ENCODE measurements at regions not wholly inside any gene's neighbourhood (a gene's known extent, or its start where the extent isn't known, plus 50 kb on each side); places are given as distances from the start of the nearest gene placed in this dataset.

- 46 to 63% (median 48%) methylated on average over 3 of the region's 3 CpGs for WGBS, 5 donors
- Histone ChIP-seq H3K4me1 (no peaks in the 10 kb centered on the region), H3K4me3 (no peak overlapping the region), H3K27me3 (replicated peaks in 1 of 7) (no peaks in the 10 kb centered on the region), H3K9me3 (no peaks in the 10 kb centered on the region), H3K27ac (no peak overlapping the region), H3K36me3 (no peaks in the 10 kb centered on the region)
- no peak for DNase-seq
- TF ChIP-seq POLR2A (IDR thresholded peaks at IDR 0.05): no peak
- no peak for TF ChIP-seq POLR2AphosphoS5 (IDR thresholded peaks at IDR 0.05)
- no peak for TF ChIP-seq CTCF (IDR thresholded peaks at IDR 0.05 in 8 of 11, conservative IDR thresholded peaks at IDR 0.05 in 3 of 11)
- intact Hi-C loops (cut with DNase I; ENCODE audit: low total_unique reads): no loop called here
These were observed 150.1 kb downstream of the C12orf50 start for GRCh38 chr12:87879141-87879540.

GRCh38 chr12:87870493-87871460 lies 158.4 kb downstream of the C12orf50 start:
- no peak overlapping the region for H3K27ac ChIP-seq
- no peak overlapping the region for H3K4me3 ChIP-seq
- intact Hi-C loops (cut with DNase I; ENCODE audit: low total_unique reads): no loop called here
- no peaks in the 10 kb centered on the region for H3K36me3 ChIP-seq
- no peaks in the 10 kb centered on the region for H3K27me3 ChIP-seq (replicated peaks in 1 of 7)
- no peak for DNase-seq
- TF ChIP-seq POLR2AphosphoS5 (IDR thresholded peaks at IDR 0.05): no peak
- TF ChIP-seq POLR2A (IDR thresholded peaks at IDR 0.05): no peak
- TF ChIP-seq CTCF (IDR thresholded peaks at IDR 0.05 in 8 of 11, conservative IDR thresholded peaks at IDR 0.05 in 3 of 11): no peak
- no peaks in the 10 kb centered on the region for H3K4me1 ChIP-seq
- H3K9me3 ChIP-seq: no peaks in the 10 kb centered on the region
- 80 to 93% (median 89%) methylated on average over 4 of the region's 4 CpGs for WGBS, 5 donors

GRCh38 chr12:87870061-87870460 lies 159.1 kb downstream of the C12orf50 start:
- TF ChIP-seq POLR2AphosphoS5 (IDR thresholded peaks at IDR 0.05) (no peak), CTCF (IDR thresholded peaks at IDR 0.05 in 8 of 11, conservative IDR thresholded peaks at IDR 0.05 in 3 of 11) (no peak), POLR2A (IDR thresholded peaks at IDR 0.05) (no peak)
- intact Hi-C loops (cut with DNase I; ENCODE audit: low total_unique reads): no loop called here
- no peaks in the 10 kb centered on the region for H3K9me3 ChIP-seq
- no peaks in the 10 kb centered on the region for H3K4me1 ChIP-seq
- no peak overlapping the region for H3K4me3 ChIP-seq
- no peak overlapping the region for H3K27ac ChIP-seq
- no peaks in the 10 kb centered on the region for H3K27me3 ChIP-seq (replicated peaks in 1 of 7)
- no peaks in the 10 kb centered on the region for H3K36me3 ChIP-seq
- DNase-seq: no peak

- DNase-seq: no peak
- Histone ChIP-seq H3K4me1 (no peaks in the 10 kb centered on the region), H3K36me3 (no peaks in the 10 kb centered on the region), H3K27me3 (replicated peaks in 1 of 7) (no peaks in the 10 kb centered on the region), H3K4me3 (no peak overlapping the region), H3K27ac (no peak overlapping the region), H3K9me3 (no peaks in the 10 kb centered on the region)
- TF ChIP-seq CTCF (IDR thresholded peaks at IDR 0.05 in 8 of 11, conservative IDR thresholded peaks at IDR 0.05 in 3 of 11) (no peak), POLR2AphosphoS5 (IDR thresholded peaks at IDR 0.05) (no peak), POLR2A (IDR thresholded peaks at IDR 0.05) (no peak)
- intact Hi-C loops (cut with DNase I; ENCODE audit: low total_unique reads): no loop called here
- 75 to 84% (median 80%) methylated on average over 3 of the region's 3 CpGs for WGBS, 5 donors
These were observed 162.5 kb downstream of the C12orf50 start for GRCh38 chr12:87866578-87867292.
